ENCODE measurements at regions not wholly inside any gene's neighbourhood (a gene's known extent, or its start where the extent isn't known, plus 50 kb on each side); places are given as distances from the start of the nearest gene placed in this dataset.

DNA sequence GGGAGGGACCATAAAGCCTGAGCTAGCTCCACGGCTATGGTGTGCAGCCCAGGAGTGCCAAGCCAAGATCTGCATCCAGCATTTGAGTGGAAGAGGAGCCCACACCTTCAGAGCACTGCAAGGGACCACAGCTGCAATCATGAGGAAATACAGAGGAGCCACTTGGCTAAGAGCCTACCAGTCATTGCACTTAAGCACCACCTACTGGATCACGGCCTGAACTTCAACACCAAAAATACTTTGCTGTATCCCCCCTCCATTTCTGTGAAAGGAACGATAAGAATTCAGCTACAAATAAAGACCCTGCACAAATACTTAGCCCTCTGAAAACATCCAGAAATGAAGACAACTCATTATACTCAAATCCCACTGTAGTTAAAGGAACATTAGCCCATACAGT lies 545.3 kb downstream of the TSN start:
- no peaks in the 10 kb centered on the region for H3K27me3 ChIP-seq (ENCODE audit: control insufficient read depth, insufficient read depth, low read length)
- TF ChIP-seq, protein P1, sequence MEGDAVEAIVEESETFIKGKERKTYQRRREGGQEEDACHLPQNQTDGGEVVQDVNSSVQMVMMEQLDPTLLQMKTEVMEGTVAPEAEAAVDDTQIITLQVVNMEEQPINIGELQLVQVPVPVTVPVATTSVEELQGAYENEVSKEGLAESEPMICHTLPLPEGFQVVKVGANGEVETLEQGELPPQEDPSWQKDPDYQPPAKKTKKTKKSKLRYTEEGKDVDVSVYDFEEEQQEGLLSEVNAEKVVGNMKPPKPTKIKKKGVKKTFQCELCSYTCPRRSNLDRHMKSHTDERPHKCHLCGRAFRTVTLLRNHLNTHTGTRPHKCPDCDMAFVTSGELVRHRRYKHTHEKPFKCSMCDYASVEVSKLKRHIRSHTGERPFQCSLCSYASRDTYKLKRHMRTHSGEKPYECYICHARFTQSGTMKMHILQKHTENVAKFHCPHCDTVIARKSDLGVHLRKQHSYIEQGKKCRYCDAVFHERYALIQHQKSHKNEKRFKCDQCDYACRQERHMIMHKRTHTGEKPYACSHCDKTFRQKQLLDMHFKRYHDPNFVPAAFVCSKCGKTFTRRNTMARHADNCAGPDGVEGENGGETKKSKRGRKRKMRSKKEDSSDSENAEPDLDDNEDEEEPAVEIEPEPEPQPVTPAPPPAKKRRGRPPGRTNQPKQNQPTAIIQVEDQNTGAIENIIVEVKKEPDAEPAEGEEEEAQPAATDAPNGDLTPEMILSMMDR (IDR thresholded peaks at IDR 0.05; ENCODE audit: insufficient read depth, low read length, poor library complexity, severe bottlenecking), result no peak
- H3K36me3 ChIP-seq (ENCODE audit: control insufficient read depth, insufficient read depth, low read length), result no peaks in the 10 kb centered on the region
- no peak overlapping the region for H3K4me3 ChIP-seq (ENCODE audit: low read depth, low read length)
- DNase-seq (ENCODE audit: low read depth), result no peak

DNA sequence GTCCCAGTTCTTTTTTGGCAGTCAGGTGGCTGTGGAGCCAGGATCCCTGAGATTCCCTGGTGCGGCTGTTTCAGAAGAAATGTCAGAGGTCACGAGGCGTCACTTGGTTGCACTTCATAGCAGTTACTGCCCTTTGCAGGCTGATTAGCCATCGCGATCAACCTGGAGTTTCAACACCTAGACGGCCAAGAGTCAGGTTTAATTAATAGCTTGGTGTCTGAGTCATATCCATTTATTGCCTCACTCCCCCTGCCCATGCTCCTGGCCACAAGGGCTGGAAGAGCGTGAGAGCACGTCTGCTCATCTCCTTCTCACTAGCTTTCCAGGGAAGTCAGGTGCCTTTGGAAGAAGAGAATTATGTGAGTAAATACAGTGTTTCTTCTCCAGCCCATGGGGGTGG lies 552.3 kb downstream of the TSN start:
- TF ChIP-seq, protein P1 (IDR thresholded peaks at IDR 0.05; ENCODE audit: insufficient read depth, low read length, poor library complexity, severe bottlenecking), result no peak
- peak; percentile 87 for DNase-seq (ENCODE audit: low read depth)
- no peaks in the 10 kb centered on the region for H3K27me3 ChIP-seq (ENCODE audit: control insufficient read depth, insufficient read depth, low read length)
- H3K4me3 ChIP-seq (ENCODE audit: low read depth, low read length), result no peak overlapping the region
- H3K36me3 ChIP-seq (ENCODE audit: control insufficient read depth, insufficient read depth, low read length), result no peaks in the 10 kb centered on the region

DNA sequence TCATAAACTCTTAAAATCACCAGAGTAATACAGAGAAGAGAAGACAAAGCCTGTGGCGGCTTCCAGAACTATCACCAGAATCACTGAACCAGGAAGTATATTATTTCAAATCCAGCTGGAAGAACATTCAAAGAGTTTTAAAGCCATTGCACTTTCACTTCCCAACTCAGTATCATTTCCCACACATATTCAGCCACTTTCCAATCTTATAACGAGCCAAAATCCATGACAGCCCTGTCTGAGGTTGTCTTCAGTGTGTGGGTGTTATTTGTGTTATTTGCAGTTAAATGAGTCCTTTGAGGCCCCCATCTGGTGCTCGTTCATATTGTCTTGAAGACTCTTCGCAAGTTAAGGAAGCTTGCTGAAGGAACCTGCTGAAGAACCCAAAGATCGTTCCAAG lies 559.9 kb downstream of the TSN start:
- no peak overlapping the region for H3K4me3 ChIP-seq (ENCODE audit: low read depth, low read length)
- TF ChIP-seq, protein P1 (IDR thresholded peaks at IDR 0.05; ENCODE audit: insufficient read depth, low read length, poor library complexity, severe bottlenecking), result no peak
- DNase-seq (ENCODE audit: low read depth), result no peak
- H3K36me3 ChIP-seq (ENCODE audit: control insufficient read depth, insufficient read depth, low read length), result no peaks in the 10 kb centered on the region
- no peaks in the 10 kb centered on the region for H3K27me3 ChIP-seq (ENCODE audit: control insufficient read depth, insufficient read depth, low read length)

- Histone ChIP-seq H3K4me3 (ENCODE audit: low read depth, low read length) (no peak overlapping the region), H3K36me3 (ENCODE audit: control insufficient read depth, insufficient read depth, low read length) (no peaks in the 10 kb centered on the region), H3K27me3 (ENCODE audit: control insufficient read depth, insufficient read depth, low read length) (no peaks in the 10 kb centered on the region)
- DNase-seq (ENCODE audit: low read depth), result no peak
- TF ChIP-seq, protein P1 (IDR thresholded peaks at IDR 0.05; ENCODE audit: insufficient read depth, low read length, poor library complexity, severe bottlenecking), result no peak
Measured at GRCh38 chr2:122319539-122320132, 564.2 kb downstream of the TSN start.

GRCh38 chr2:122322815-122323214 lies 567.4 kb downstream of the TSN start:
- no peaks in the 10 kb centered on the region for H3K36me3 ChIP-seq (ENCODE audit: control insufficient read depth, insufficient read depth, low read length)
- TF ChIP-seq, protein P1 (IDR thresholded peaks at IDR 0.05; ENCODE audit: insufficient read depth, low read length, poor library complexity, severe bottlenecking), result no peak
- no peak for DNase-seq (ENCODE audit: low read depth)
- no peak overlapping the region for H3K4me3 ChIP-seq (ENCODE audit: low read depth, low read length)
- H3K27me3 ChIP-seq (ENCODE audit: control insufficient read depth, insufficient read depth, low read length), result no peaks in the 10 kb centered on the region

GRCh38 chr2:122323927-122324326 lies 568.5 kb downstream of the TSN start:
- no peak for DNase-seq (ENCODE audit: low read depth)
- TF ChIP-seq, protein P1 (IDR thresholded peaks at IDR 0.05; ENCODE audit: insufficient read depth, low read length, poor library complexity, severe bottlenecking), result no peak
- H3K36me3 ChIP-seq (ENCODE audit: control insufficient read depth, insufficient read depth, low read length), result no peaks in the 10 kb centered on the region
- no peak overlapping the region for H3K4me3 ChIP-seq (ENCODE audit: low read depth, low read length)
- no peaks in the 10 kb centered on the region for H3K27me3 ChIP-seq (ENCODE audit: control insufficient read depth, insufficient read depth, low read length)
